ENCODE measurements at regions not wholly inside any gene's neighbourhood (a gene's known extent, or its start where the extent isn't known, plus 50 kb on each side); places are given as distances from the start of the nearest gene placed in this dataset.

- Histone ChIP-seq H3K36me3 (ENCODE audit: control insufficient read depth in 2 of 2, insufficient read depth in 2 of 2, low read length in 2 of 2) (no peaks in the 10 kb centered on the region), H3K4me3 (ENCODE audit: low read length in 2 of 2) (no peak overlapping the region), H3K27me3 (ENCODE audit: control insufficient read depth in 2 of 2, insufficient read depth in 2 of 2, low read length in 2 of 2) (no peaks in the 10 kb centered on the region), H3K9ac (ENCODE audit: low read depth in 1 of 2, low read length in 2 of 2) (no peak overlapping the region), H3K4me1 (ENCODE audit: control insufficient read depth in 2 of 2, insufficient read depth in 2 of 2, low read length in 2 of 2) (no peaks in the 10 kb centered on the region), H3K9me3 (ENCODE audit: control insufficient read depth in 2 of 2, low read length in 2 of 2) (no peaks in the 10 kb centered on the region), H3K27ac (ENCODE audit: low read depth in 2 of 2, low read length in 2 of 2) (no peak overlapping the region)
Measured at GRCh38 chr3:55174747-55175146, 246.9 kb upstream of the LRTM1 start.

- H3K4me3 ChIP-seq (ENCODE audit: low read length in 2 of 2): no peak overlapping the region
- H3K9ac ChIP-seq (ENCODE audit: low read depth in 1 of 2, low read length in 2 of 2): no peak overlapping the region
- H3K4me1 ChIP-seq (ENCODE audit: control insufficient read depth in 2 of 2, insufficient read depth in 2 of 2, low read length in 2 of 2): no peaks in the 10 kb centered on the region
- no peaks in the 10 kb centered on the region for H3K36me3 ChIP-seq (ENCODE audit: control insufficient read depth in 2 of 2, insufficient read depth in 2 of 2, low read length in 2 of 2)
- no peak overlapping the region for H3K27ac ChIP-seq (ENCODE audit: low read depth in 2 of 2, low read length in 2 of 2)
- no peaks in the 10 kb centered on the region for H3K9me3 ChIP-seq (ENCODE audit: control insufficient read depth in 2 of 2, low read length in 2 of 2)
- no peaks in the 10 kb centered on the region for H3K27me3 ChIP-seq (ENCODE audit: control insufficient read depth in 2 of 2, insufficient read depth in 2 of 2, low read length in 2 of 2)
Measured at GRCh38 chr3:55173504-55173903, 245.6 kb upstream of the LRTM1 start.

- H3K27me3 ChIP-seq (ENCODE audit: control insufficient read depth in 2 of 2, insufficient read depth in 2 of 2, low read length in 2 of 2): no peaks in the 10 kb centered on the region
- no peaks in the 10 kb centered on the region for H3K4me1 ChIP-seq (ENCODE audit: control insufficient read depth in 2 of 2, insufficient read depth in 2 of 2, low read length in 2 of 2)
- H3K9me3 ChIP-seq (ENCODE audit: control insufficient read depth in 2 of 2, low read length in 2 of 2): no peaks in the 10 kb centered on the region
- H3K9ac ChIP-seq (ENCODE audit: low read depth in 1 of 2, low read length in 2 of 2): no peak overlapping the region
- H3K36me3 ChIP-seq (ENCODE audit: control insufficient read depth in 2 of 2, insufficient read depth in 2 of 2, low read length in 2 of 2): no peaks in the 10 kb centered on the region
- no peak overlapping the region for H3K4me3 ChIP-seq (ENCODE audit: low read length in 2 of 2)
- no peak overlapping the region for H3K27ac ChIP-seq (ENCODE audit: low read depth in 2 of 2, low read length in 2 of 2)
Measured at GRCh38 chr3:55172913-55173312, 245.1 kb upstream of the LRTM1 start.

GRCh38 chr3:55170444-55170843 is 242.6 kb upstream of the LRTM1 start:
- peaks cover 0 to 4% of the 10 kb centered on the region in 2 donors for H3K4me1 ChIP-seq (ENCODE audit: control insufficient read depth in 2 of 2, insufficient read depth in 2 of 2, low read length in 2 of 2)
- no peak overlapping the region for H3K9ac ChIP-seq (ENCODE audit: low read depth in 1 of 2, low read length in 2 of 2)
- no peaks in the 10 kb centered on the region for H3K27me3 ChIP-seq (ENCODE audit: control insufficient read depth in 2 of 2, insufficient read depth in 2 of 2, low read length in 2 of 2)
- H3K9me3 ChIP-seq (ENCODE audit: control insufficient read depth in 2 of 2, low read length in 2 of 2): no peaks in the 10 kb centered on the region
- no peak overlapping the region for H3K27ac ChIP-seq (ENCODE audit: low read depth in 2 of 2, low read length in 2 of 2)
- no peaks in the 10 kb centered on the region for H3K36me3 ChIP-seq (ENCODE audit: control insufficient read depth in 2 of 2, insufficient read depth in 2 of 2, low read length in 2 of 2)
- H3K4me3 ChIP-seq (ENCODE audit: low read length in 2 of 2): no peak overlapping the region

GRCh38 chr3:55169608-55170072 is 241.8 kb upstream of the LRTM1 start:
- Histone ChIP-seq H3K9me3 (ENCODE audit: control insufficient read depth in 2 of 2, low read length in 2 of 2) (no peaks in the 10 kb centered on the region), H3K27ac (ENCODE audit: low read depth in 2 of 2, low read length in 2 of 2) (no peak overlapping the region), H3K4me3 (ENCODE audit: low read length in 2 of 2) (no peak overlapping the region), H3K27me3 (ENCODE audit: control insufficient read depth in 2 of 2, insufficient read depth in 2 of 2, low read length in 2 of 2) (no peaks in the 10 kb centered on the region), H3K36me3 (ENCODE audit: control insufficient read depth in 2 of 2, insufficient read depth in 2 of 2, low read length in 2 of 2) (no peaks in the 10 kb centered on the region), H3K9ac (ENCODE audit: low read depth in 1 of 2, low read length in 2 of 2) (no peak overlapping the region), H3K4me1 (ENCODE audit: control insufficient read depth in 2 of 2, insufficient read depth in 2 of 2, low read length in 2 of 2) (peaks cover 0 to 4% of the 10 kb centered on the region in 2 donors)

GRCh38 chr3:55169161-55169560 is 241.3 kb upstream of the LRTM1 start:
- Histone ChIP-seq H3K4me3 (ENCODE audit: low read length in 2 of 2) (no peak overlapping the region), H3K27me3 (ENCODE audit: control insufficient read depth in 2 of 2, insufficient read depth in 2 of 2, low read length in 2 of 2) (no peaks in the 10 kb centered on the region), H3K36me3 (ENCODE audit: control insufficient read depth in 2 of 2, insufficient read depth in 2 of 2, low read length in 2 of 2) (no peaks in the 10 kb centered on the region), H3K4me1 (ENCODE audit: control insufficient read depth in 2 of 2, insufficient read depth in 2 of 2, low read length in 2 of 2) (peaks cover 0 to 4% of the 10 kb centered on the region in 2 donors), H3K9ac (ENCODE audit: low read depth in 1 of 2, low read length in 2 of 2) (no peak overlapping the region), H3K27ac (ENCODE audit: low read depth in 2 of 2, low read length in 2 of 2) (no peak overlapping the region), H3K9me3 (ENCODE audit: control insufficient read depth in 2 of 2, low read length in 2 of 2) (no peaks in the 10 kb centered on the region)

GRCh38 chr3:55167586-55168317 is 239.9 kb upstream of the LRTM1 start:
- Histone ChIP-seq H3K4me1 (ENCODE audit: control insufficient read depth in 2 of 2, insufficient read depth in 2 of 2, low read length in 2 of 2) (peaks cover 0 to 4% of the 10 kb centered on the region in 2 donors), H3K27me3 (ENCODE audit: control insufficient read depth in 2 of 2, insufficient read depth in 2 of 2, low read length in 2 of 2) (no peaks in the 10 kb centered on the region), H3K4me3 (ENCODE audit: low read length in 2 of 2) (no peak overlapping the region), H3K9me3 (ENCODE audit: control insufficient read depth in 2 of 2, low read length in 2 of 2) (no peaks in the 10 kb centered on the region), H3K36me3 (ENCODE audit: control insufficient read depth in 2 of 2, insufficient read depth in 2 of 2, low read length in 2 of 2) (no peaks in the 10 kb centered on the region), H3K9ac (ENCODE audit: low read depth in 1 of 2, low read length in 2 of 2) (no peak overlapping the region), H3K27ac (ENCODE audit: low read depth in 2 of 2, low read length in 2 of 2) (no peak overlapping the region)

GRCh38 chr3:55166576-55167555 is 239.0 kb upstream of the LRTM1 start:
- Histone ChIP-seq H3K9me3 (ENCODE audit: control insufficient read depth in 2 of 2, low read length in 2 of 2) (no peaks in the 10 kb centered on the region), H3K27me3 (ENCODE audit: control insufficient read depth in 2 of 2, insufficient read depth in 2 of 2, low read length in 2 of 2) (no peaks in the 10 kb centered on the region), H3K4me3 (ENCODE audit: low read length in 2 of 2) (no peak overlapping the region), H3K9ac (ENCODE audit: low read depth in 1 of 2, low read length in 2 of 2) (no peak overlapping the region), H3K4me1 (ENCODE audit: control insufficient read depth in 2 of 2, insufficient read depth in 2 of 2, low read length in 2 of 2) (peaks cover 0 to 4% of the 10 kb centered on the region in 2 donors), H3K36me3 (ENCODE audit: control insufficient read depth in 2 of 2, insufficient read depth in 2 of 2, low read length in 2 of 2) (no peaks in the 10 kb centered on the region), H3K27ac (ENCODE audit: low read depth in 2 of 2, low read length in 2 of 2) (no peak overlapping the region)

GRCh38 chr3:55165704-55166405 is 238.0 kb upstream of the LRTM1 start:
- peaks cover 0 to 4% of the 10 kb centered on the region in 2 donors for H3K4me1 ChIP-seq (ENCODE audit: control insufficient read depth in 2 of 2, insufficient read depth in 2 of 2, low read length in 2 of 2)
- no peak overlapping the region for H3K4me3 ChIP-seq (ENCODE audit: low read length in 2 of 2)
- no peak overlapping the region for H3K27ac ChIP-seq (ENCODE audit: low read depth in 2 of 2, low read length in 2 of 2)
- no peaks in the 10 kb centered on the region for H3K36me3 ChIP-seq (ENCODE audit: control insufficient read depth in 2 of 2, insufficient read depth in 2 of 2, low read length in 2 of 2)
- no peak overlapping the region for H3K9ac ChIP-seq (ENCODE audit: low read depth in 1 of 2, low read length in 2 of 2)
- no peaks in the 10 kb centered on the region for H3K9me3 ChIP-seq (ENCODE audit: control insufficient read depth in 2 of 2, low read length in 2 of 2)
- H3K27me3 ChIP-seq (ENCODE audit: control insufficient read depth in 2 of 2, insufficient read depth in 2 of 2, low read length in 2 of 2): no peaks in the 10 kb centered on the region

Measured in mucosa of rectum (tissue), 2 donors.